Thoracic aorta (tissue), 2 donors: ENCODE measurements at regions not wholly inside any gene's neighbourhood (a gene's known extent, or its start where the extent isn't known, plus 50 kb on each side); places are given as distances from the start of the nearest gene placed in this dataset.

Source experiments
- ATAC-seq: fragments of 150-250 bp; one replicate; pipeline ENCODE4 v1.8.0; 2017; ENCODE audit warnings: low read depth; ENCODE audit not compliant: insufficient number of reproducible peaks, low FRiP score
- DNase-seq: peaks from one replicate; pipeline ENCODE4 v3.0.0-alpha.2; 2020; ENCODE audit warnings: low spot score
- H3K27ac ChIP-seq, 2 donors: fragments of 200-600 bp; sonication (generic); 1 replicate in 1 of 2; 2 replicates in 1 of 2; pipeline ENCODE4 v1.5.1; 2016; ENCODE audit warnings: mild to moderate bottlenecking in 2 of 2, moderate library complexity in 2 of 2
- H3K27me3 ChIP-seq: fragments of 200-600 bp; sonication (generic); replicated peaks from 2 replicates; pipeline ENCODE4 v1.6.0; 2016; ENCODE audit warnings: mild to moderate bottlenecking; ENCODE audit not compliant: insufficient read depth
- H3K36me3 ChIP-seq: fragments of 200-600 bp; sonication (generic); one replicate; pipeline ENCODE4 v1.5.1; 2016
- H3K4me1 ChIP-seq, 2 donors: fragments of 200-600 bp; sonication (generic); 1 replicate in 1 of 2; 2 replicates in 1 of 2; pipeline versions ENCODE4 v1.5.1 to v1.6.0; 2016; ENCODE audit warnings: low read depth in 2 of 2, mild to moderate bottlenecking in 1 of 2; ENCODE audit not compliant: control insufficient read depth in 1 of 2
- H3K4me3 ChIP-seq: fragments of 200-600 bp; sonication (generic); 2 replicates; pipeline ENCODE4 v1.5.1; 2016; ENCODE audit warnings: mild to moderate bottlenecking
- H3K9me3 ChIP-seq: fragments of 200-600 bp; sonication (generic); 2 replicates; pipeline ENCODE4 v1.5.1; 2016
- CTCF ChIP-seq: fragments of 200-600 bp; sonication (generic); IDR thresholded peaks from one replicate; pipeline ENCODE4 v1.5.1; 2019; ENCODE audit warnings: antibody characterized with exemption

GRCh38 chr13:47420020-47420419, 523.2 kb upstream of the HTR2A start:
- no peak for TF ChIP-seq CTCF
- DNase-seq: no peak
- Histone ChIP-seq H3K9me3 (no peaks in the 10 kb centered on the region), H3K27ac (no peak overlapping the region), H3K36me3 (no peaks in the 10 kb centered on the region), H3K4me1 (no peaks in the 10 kb centered on the region), H3K4me3 (no peak overlapping the region), H3K27me3 (no peaks in the 10 kb centered on the region)
- ATAC-seq: no peak

GRCh38 chr13:47418206-47418920, 521.5 kb upstream of the HTR2A start:
- TF ChIP-seq CTCF: no peak
- Histone ChIP-seq H3K36me3 (no peaks in the 10 kb centered on the region), H3K4me1 (no peaks in the 10 kb centered on the region), H3K4me3 (no peak overlapping the region), H3K9me3 (no peaks in the 10 kb centered on the region), H3K27ac (no peak overlapping the region), H3K27me3 (no peaks in the 10 kb centered on the region)
- DNase-seq: no peak
- no peak for ATAC-seq

- ATAC-seq (no peak), DNase-seq (no peak)
- no peak for TF ChIP-seq CTCF
- Histone ChIP-seq H3K36me3 (no peaks in the 10 kb centered on the region), H3K9me3 (no peaks in the 10 kb centered on the region), H3K27me3 (no peaks in the 10 kb centered on the region), H3K27ac (no peak overlapping the region), H3K4me3 (no peak overlapping the region), H3K4me1 (no peaks in the 10 kb centered on the region)
Measured at GRCh38 chr13:47417485-47417884, 520.6 kb upstream of the HTR2A start.

- ATAC-seq: no peak
- TF ChIP-seq CTCF: no peak
- Histone ChIP-seq H3K27ac (no peak overlapping the region), H3K36me3 (no peaks in the 10 kb centered on the region), H3K9me3 (no peaks in the 10 kb centered on the region), H3K4me1 (no peaks in the 10 kb centered on the region), H3K27me3 (no peaks in the 10 kb centered on the region), H3K4me3 (no peak overlapping the region)
- DNase-seq: no peak
Measured at GRCh38 chr13:47415048-47415447, 518.2 kb upstream of the HTR2A start.

- no peak overlapping the region for H3K27ac ChIP-seq
- H3K9me3 ChIP-seq: no peaks in the 10 kb centered on the region
- no peaks in the 10 kb centered on the region for H3K27me3 ChIP-seq
- no peaks in the 10 kb centered on the region for H3K36me3 ChIP-seq
- DNase-seq: no peak
- no peaks in the 10 kb centered on the region for H3K4me1 ChIP-seq
- H3K4me3 ChIP-seq: no peak overlapping the region
- no peak for ATAC-seq
- TF ChIP-seq CTCF: no peak
Measured at GRCh38 chr13:47413526-47413925, 516.7 kb upstream of the HTR2A start.
